Inflammatory macrophage (primary cell): ENCODE measurements at regions not wholly inside any gene's neighbourhood (a gene's known extent, or its start where the extent isn't known, plus 50 kb on each side); places are given as distances from the start of the nearest gene placed in this dataset.

Experiments
- DNase-seq, 2 donors: peaks; one replicate each; pipeline ENCODE4 v3.0.0-alpha.2; 2020 to 2022

DNA sequence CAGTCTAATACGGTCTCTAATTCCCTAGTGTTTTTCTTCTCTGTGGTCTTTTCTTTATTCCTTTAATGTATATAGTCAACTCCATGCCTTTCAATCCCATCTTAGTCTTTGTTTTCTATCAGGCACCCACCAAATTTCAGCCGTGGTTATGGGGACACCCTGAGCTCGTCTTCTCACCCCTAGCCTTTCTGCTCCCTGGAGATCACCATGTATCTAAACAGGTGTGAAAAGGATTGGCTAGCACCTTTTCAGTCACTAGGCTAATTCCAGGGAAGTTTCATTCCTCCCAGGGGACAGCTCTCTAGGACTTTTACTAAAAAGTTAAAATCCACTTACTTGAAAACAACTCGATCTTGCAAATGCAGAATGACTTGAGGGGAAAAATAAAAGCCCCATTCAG, 291.3 kb downstream of the ETNK1 start:
- DNase-seq = no peak

DNA sequence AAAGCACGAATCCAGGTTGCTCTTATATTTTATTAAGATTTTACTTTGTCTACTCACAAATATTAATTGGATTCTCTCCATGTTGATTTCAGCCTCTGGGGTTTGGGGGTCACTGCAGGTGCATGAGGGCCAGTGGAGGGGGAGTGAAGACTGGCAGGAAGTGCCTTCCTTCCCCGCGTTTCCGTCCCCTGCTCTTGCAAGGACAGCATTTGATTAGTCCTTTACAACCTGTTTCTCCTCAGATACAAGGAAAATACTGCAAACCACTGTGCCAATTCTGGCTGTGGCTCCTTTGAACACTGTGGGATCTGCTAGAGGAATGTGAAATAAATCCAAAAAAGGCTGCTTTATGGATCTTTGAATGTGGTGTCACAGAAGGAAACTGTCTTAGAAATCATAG, 291.8 kb downstream of the ETNK1 start:
- no peak for DNase-seq

DNA sequence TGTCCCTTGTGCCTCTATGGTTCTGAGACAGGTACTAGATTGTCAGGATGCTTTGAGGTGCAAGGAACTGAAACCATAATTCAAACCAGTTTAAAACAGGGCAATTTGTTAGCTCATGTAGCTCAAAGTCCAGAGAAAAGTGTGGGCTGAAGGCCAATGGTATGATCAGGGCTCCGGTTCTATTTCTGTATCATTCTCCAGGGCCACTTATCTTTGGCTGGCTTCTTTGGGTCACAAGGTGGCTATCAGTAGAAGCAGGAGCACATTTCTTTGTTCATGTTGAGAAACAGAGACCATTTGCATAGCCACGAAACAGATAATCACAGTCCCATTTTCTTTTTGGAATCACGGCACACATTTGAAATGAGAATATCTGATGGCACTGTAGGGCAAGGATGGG, 294.9 kb downstream of the ETNK1 start:
- no peak for DNase-seq

DNA sequence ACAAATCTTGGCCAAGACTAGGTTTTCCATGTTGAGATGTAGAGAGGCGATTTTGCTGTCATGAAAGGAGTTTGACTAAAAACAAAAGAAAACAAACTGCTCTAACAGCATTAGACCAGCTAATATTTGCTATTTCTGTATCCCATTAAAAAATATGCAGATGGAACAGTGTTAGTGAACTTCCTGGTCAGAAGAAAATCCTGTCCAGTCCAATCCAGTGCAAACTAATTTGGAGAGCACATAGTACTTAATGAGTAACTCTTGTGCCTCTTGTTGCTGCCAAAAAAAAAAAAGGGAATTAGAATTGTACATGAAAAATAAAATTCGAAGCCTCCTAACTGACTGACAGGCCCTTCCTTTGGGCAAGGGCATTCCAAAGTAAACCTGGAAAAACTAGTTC, 298.8 kb downstream of the ETNK1 start:
- no peak for DNase-seq

- DNase-seq = no peak
Measured at GRCh38 chr12:22924391-22924790, 299.4 kb downstream of the ETNK1 start.

DNA sequence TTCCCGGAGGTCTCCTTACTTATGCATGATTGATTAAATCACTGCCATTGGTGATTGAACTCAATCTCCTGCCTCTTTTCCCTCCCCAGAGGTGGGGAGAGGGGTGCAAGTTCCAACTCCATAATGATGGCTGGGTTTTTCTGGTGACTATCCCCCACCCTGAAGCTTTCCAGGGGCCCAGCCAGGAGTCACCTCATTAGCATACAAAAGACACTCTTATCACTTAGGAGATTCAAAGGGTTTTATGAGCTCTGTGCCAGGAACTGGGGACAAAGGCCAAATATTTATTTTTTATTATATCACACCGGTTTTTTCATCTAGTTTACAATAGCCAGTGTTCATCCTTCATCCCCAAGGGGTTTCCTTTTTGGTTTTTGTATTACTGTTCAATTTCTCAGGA, 300.7 kb downstream of the ETNK1 start:
- DNase-seq = no peak

GRCh38 chr12:22932431-22932830, 307.5 kb downstream of the ETNK1 start:
- DNase-seq = no peak

- DNase-seq = no peak
Measured at GRCh38 chr12:22935090-22935489, 310.1 kb downstream of the ETNK1 start.

DNA sequence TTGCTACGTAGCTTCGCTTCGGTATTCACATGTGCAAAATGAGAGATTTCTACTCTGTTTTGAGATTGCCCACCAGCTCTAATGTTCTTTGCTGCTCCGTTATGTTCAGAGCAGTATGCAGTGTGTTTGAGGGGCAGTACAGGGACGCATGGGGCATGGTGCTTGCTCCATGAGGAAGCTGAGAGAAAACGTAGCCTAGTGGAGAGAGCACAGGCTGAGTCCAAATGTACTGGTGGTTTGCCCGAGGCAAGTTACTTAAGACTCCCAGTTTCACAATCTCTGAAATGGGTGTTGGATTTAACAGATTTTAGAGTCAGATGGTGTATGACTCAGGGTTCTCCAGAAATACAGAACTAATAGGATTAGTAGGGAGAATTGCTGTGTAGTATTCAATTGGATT, 310.5 kb downstream of the ETNK1 start:
- DNase-seq = no peak

DNA sequence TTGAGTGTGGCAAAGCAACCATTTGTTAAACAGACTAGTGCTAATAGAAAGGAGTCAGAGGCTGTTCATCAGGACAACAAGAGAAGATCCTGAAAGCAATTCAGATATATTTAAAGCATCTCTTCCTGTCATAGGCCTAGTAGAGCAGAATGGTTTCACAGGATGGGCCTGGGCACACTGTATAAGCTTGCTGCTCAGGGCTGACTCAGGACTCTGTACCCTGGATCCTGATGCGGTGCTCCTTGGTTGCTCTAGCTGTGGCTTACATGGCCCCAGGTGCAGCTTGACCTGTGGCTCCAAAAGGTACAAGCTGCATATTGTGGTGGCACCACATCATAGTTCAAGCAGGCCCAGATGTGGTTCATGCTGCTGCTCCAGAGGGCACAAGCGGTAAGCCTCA, 313.4 kb downstream of the ETNK1 start:
- DNase-seq = no peak

- DNase-seq = no peak
Measured at GRCh38 chr12:22951206-22951605, 326.2 kb downstream of the ETNK1 start.

- no peak for DNase-seq
Measured at GRCh38 chr12:22956690-22957089, 331.7 kb downstream of the ETNK1 start.

DNA sequence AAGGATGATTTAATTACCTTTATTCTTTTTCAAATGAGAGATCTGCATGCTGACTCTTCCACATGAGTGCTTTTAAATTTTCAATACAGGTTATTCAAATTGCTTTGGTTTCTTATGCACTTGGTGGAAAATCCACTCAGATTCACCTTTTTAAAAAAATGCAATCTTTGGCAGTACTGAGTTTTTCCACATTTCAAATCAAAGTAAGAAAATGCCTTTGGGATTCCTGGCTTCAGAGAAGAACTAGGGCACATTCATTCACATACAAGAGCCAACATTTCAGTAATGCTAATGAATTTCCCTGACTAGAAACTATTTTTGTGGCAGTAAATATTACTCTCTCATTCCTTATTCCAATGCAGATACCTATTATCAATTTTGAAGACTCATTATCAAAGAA, 342.2 kb downstream of the ETNK1 start:
- no peak for DNase-seq

GRCh38 chr12:22969521-22969920, 344.6 kb downstream of the ETNK1 start:
- DNase-seq = no peak

DNA sequence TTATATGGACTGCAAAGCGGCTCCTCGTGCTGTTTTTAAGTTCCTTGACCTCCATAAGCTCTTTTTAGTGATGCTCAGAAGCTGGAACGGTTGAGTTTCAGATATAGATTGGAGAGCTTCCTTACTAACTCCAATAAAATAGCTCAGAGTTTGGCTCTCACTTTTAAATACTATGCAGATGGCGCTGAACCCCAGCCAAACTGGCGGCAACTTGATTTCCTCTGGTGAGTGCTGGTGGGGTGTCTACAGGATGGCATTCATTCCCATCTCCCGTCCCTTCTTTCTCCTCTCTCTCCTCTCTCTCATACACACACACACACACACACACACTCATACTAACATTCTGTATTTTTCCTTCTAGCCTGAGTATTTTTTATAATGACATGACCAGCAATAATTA, 346.3 kb downstream of the ETNK1 start:
- DNase-seq = no peak

- DNase-seq = no peak
Measured at GRCh38 chr12:22971701-22972191, 346.8 kb downstream of the ETNK1 start.

GRCh38 chr12:22974865-22975264, 349.9 kb downstream of the ETNK1 start:
- DNase-seq = no peak

GRCh38 chr12:22978962-22979361, 354.0 kb downstream of the ETNK1 start:
- DNase-seq = no peak

GRCh38 chr12:22979854-22980469, 355.0 kb downstream of the ETNK1 start:
- no peak for DNase-seq

GRCh38 chr12:22981711-22982110, 356.7 kb downstream of the ETNK1 start:
- no peak for DNase-seq

- DNase-seq = no peak
Measured at GRCh38 chr12:22982635-22983034, 357.7 kb downstream of the ETNK1 start.

DNA sequence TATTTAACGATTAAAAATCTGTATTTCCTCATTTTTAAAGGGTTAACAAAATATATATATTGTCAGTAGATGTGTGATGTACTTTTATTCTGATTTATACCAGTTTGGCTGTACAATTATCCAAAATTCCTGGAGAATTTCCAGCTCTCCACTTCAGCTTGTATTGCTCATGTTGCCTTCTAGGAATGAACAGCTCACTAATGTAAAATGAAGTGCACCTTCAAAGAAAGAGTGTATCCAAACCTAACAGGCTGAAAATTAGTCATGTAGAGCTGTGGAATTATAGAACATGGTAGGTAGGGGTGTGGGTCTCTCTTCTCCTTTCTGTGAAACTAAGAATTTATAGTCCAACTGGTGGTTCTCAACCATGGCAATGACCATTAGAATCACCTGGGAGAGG, 362.0 kb downstream of the ETNK1 start:
- DNase-seq = no peak

GRCh38 chr12:22990501-22990900, 365.5 kb downstream of the ETNK1 start:
- DNase-seq = no peak

DNA sequence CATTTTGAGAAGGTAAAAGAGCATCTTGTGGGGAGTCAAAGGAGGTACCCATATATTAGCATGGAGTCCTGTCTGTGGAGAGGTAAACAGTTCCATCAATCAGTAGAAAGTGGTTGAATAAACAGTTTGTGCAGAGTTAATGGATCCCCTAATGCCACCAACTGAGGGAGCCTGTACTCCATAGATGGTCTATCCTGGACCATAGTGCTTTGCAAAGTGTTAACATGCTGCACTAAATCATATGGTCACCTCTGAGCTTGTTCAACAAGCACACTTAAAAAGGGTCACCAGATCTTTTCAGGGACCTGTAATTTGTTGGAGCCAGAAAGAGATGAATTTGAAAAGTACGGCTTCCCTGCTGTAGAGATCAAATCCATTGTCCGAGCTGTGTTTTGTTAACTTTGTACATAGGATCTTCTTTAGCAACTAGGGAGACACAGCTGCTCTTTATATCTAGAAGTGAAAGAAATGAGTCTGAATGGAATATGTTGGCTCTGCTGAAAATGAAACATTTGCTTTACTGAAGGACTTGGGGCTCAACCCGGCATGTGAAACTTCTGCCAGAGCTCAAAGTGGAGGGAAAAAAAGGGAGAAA, 366.4 kb downstream of the ETNK1 start:
- no peak for DNase-seq
